SU-DHL-6 (cell line): ENCODE measurements at regions not wholly inside any gene's neighbourhood (a gene's known extent, or its start where the extent isn't known, plus 50 kb on each side); places are given as distances from the start of the nearest gene placed in this dataset.

Experiments
- H2AFZ ChIP-seq: fragments of 200-600 bp; sonication (generic); 2 replicates; pipeline ENCODE4 v1.6.1; 2014; ENCODE audit warnings: low read depth, mild to moderate bottlenecking, moderate library complexity, mixed read lengths, antibody characterized with exemption, low read length; ENCODE audit not compliant: severe bottlenecking
- H3F3A ChIP-seq: fragments of 200-600 bp; shearing (Covaris generic); 2 replicates; pipeline ENCODE4 v1.6.0; 2016; ENCODE audit warnings: antibody characterized with exemption, mild to moderate bottlenecking; ENCODE audit not compliant: insufficient read depth
- H3K27ac ChIP-seq: fragments of 200-600 bp; sonication (generic); 2 replicates; pipeline ENCODE4 v1.5.1; 2016; ENCODE audit warnings: low read depth, mild to moderate bottlenecking, low read length, moderate library complexity, mixed read lengths
- H3K27me3 ChIP-seq: fragments of 200-600 bp; sonication (generic), shearing (Covaris generic); 2 replicates; pipeline ENCODE4 v1.6.0; 2014; ENCODE audit warnings: mild to moderate bottlenecking, low read length
- H3K36me3 ChIP-seq: fragments of 200-600 bp; sonication (generic); 2 replicates; pipeline ENCODE4 v1.6.1; 2014; ENCODE audit warnings: mild to moderate bottlenecking, low read length, mixed read lengths
- H3K4me2 ChIP-seq: fragments of 300-600, 200-600 bp; shearing (Covaris generic), sonication (generic); 2 replicates; pipeline ENCODE4 v1.6.0; 2014; ENCODE audit warnings: low read length, low read depth, mild to moderate bottlenecking; ENCODE audit not compliant: poor library complexity, severe bottlenecking
- H3K4me3 ChIP-seq: fragments of 200-600 bp; sonication (generic); 2 replicates; pipeline ENCODE4 v1.5.1; 2014; ENCODE audit warnings: antibody characterized with exemption, low read length, mild to moderate bottlenecking, mixed read lengths; ENCODE audit not compliant: insufficient read depth, poor library complexity, severe bottlenecking
- H3K79me2 ChIP-seq: fragments of 200-600 bp; sonication (generic); 2 replicates; pipeline ENCODE4 v1.6.1; 2014; ENCODE audit warnings: mild to moderate bottlenecking, low read length, moderate library complexity; ENCODE audit not compliant: insufficient read depth
- H3K9ac ChIP-seq: fragments of 200-600 bp; sonication (generic); 2 replicates; pipeline ENCODE4 v1.7.0; 2014; ENCODE audit warnings: mild to moderate bottlenecking, low read length
- H3K9me2 ChIP-seq: fragments of 200-600 bp; sonication (generic); replicated peaks from 2 replicates; pipeline ENCODE4 v1.6.1; 2014; ENCODE audit warnings: low read length; ENCODE audit not compliant: insufficient read depth
- H3K9me3 ChIP-seq: fragments of 200-600 bp; sonication (generic); 2 replicates; pipeline ENCODE4 v1.6.1; 2014; ENCODE audit warnings: low read length, mixed read lengths; ENCODE audit not compliant: insufficient read depth
- H4K20me1 ChIP-seq: fragments of 200-600 bp; sonication (generic); 2 replicates; pipeline ENCODE4 v1.6.1; 2014; ENCODE audit warnings: low read depth, mild to moderate bottlenecking, antibody characterized with exemption, low read length, moderate library complexity, mixed read lengths
- CTCF ChIP-seq: fragments of 200-600 bp; sonication (generic); IDR thresholded peaks from one replicate; pipeline ENCODE4 v1.5.1; 2017; ENCODE audit warnings: antibody characterized with exemption, mild to moderate bottlenecking, low read length, moderate library complexity; ENCODE audit not compliant: insufficient read depth, poor library complexity, severe bottlenecking
- EZH2phosphoT487 ChIP-seq: fragments of 200-600 bp; sonication (generic), shearing (Covaris generic); conservative IDR thresholded peaks from 2 replicates; pipeline ENCODE4 v1.6.1; 2018; ENCODE audit warnings: mild to moderate bottlenecking, antibody characterized with exemption, low read length, moderate library complexity, mixed read lengths

GRCh38 chr16:87138738-87139267, 178.4 kb downstream of the C16orf95 start:
- Histone ChIP-seq H3K9me3 (no peaks in the 10 kb centered on the region), H3K4me3 (no peak overlapping the region), H3F3A (no peaks in the 10 kb centered on the region), H3K9ac (no peak overlapping the region), H3K79me2 (no peaks in the 10 kb centered on the region), H3K27me3 (no peaks in the 10 kb centered on the region; the same call in 1 of the 2 replicates), H3K27ac (no peak overlapping the region), H3K4me2 (no peak overlapping the region), H4K20me1 (no peaks in the 10 kb centered on the region), H3K36me3 (no peaks in the 10 kb centered on the region), H3K9me2 (no peaks in the 10 kb centered on the region), H2AFZ (no peak overlapping the region)
- TF ChIP-seq CTCF (no peak), EZH2phosphoT487 (no peak)

GRCh38 chr16:87140211-87141200, 176.7 kb downstream of the C16orf95 start:
- Histone ChIP-seq H3F3A (no peaks in the 10 kb centered on the region), H3K4me3 (no peak overlapping the region), H3K9ac (no peak overlapping the region), H3K79me2 (no peaks in the 10 kb centered on the region), H4K20me1 (no peaks in the 10 kb centered on the region), H3K27ac (no peak overlapping the region), H3K27me3 (no peaks in the 10 kb centered on the region; the same call in 1 of the 2 replicates), H3K9me2 (no peaks in the 10 kb centered on the region), H3K9me3 (no peaks in the 10 kb centered on the region), H2AFZ (no peak overlapping the region), H3K36me3 (no peaks in the 10 kb centered on the region), H3K4me2 (no peak overlapping the region)
- no peak for TF ChIP-seq EZH2phosphoT487
- no peak for TF ChIP-seq CTCF

GRCh38 chr16:87141402-87141801, 175.8 kb downstream of the C16orf95 start:
- Histone ChIP-seq H3K9ac (no peak overlapping the region), H3K4me2 (no peak overlapping the region), H4K20me1 (no peaks in the 10 kb centered on the region), H3K9me3 (no peaks in the 10 kb centered on the region), H3F3A (no peaks in the 10 kb centered on the region), H3K79me2 (no peaks in the 10 kb centered on the region), H2AFZ (no peak overlapping the region), H3K36me3 (no peaks in the 10 kb centered on the region), H3K27ac (no peak overlapping the region), H3K27me3 (no peaks in the 10 kb centered on the region; the same call in 1 of the 2 replicates), H3K9me2 (no peaks in the 10 kb centered on the region), H3K4me3 (no peak overlapping the region)
- no peak for TF ChIP-seq CTCF
- TF ChIP-seq EZH2phosphoT487, result no peak
